ENCODE measurements at regions not wholly inside any gene's neighbourhood (a gene's known extent, or its start where the extent isn't known, plus 50 kb on each side); places are given as distances from the start of the nearest gene placed in this dataset.
A peak's percentile ranks its signal among the peaks of the same experiment; 100 is the strongest.

DNA sequence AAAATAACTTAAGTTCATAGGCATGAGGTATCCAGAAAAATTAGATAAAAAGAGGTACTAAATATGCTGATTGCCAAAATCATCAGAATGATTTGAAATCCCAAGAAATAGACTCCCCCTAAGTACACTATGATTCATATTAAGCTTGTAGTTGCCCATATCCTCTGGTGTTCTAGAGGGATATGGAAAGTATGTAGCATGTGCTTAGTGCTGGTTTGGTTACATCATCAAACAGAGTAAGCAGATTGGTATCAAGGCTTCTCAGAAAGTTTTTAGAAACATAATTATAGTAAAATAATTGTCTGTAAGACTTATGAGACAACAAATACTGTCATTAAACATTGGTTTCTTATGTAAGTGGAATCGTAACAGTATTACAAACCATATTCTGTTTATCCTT is 166.4 kb downstream of the FAXC start:
- POLR2A ChIA-PET = no interaction called here
- BruUV-seq (replicated peaks) = no TSS peak
- Mint-ChIP-seq H3K27ac (ENCODE audit: unreplicated experiment) (no peak overlapping the region), H3K36me3 (ENCODE audit: insufficient read depth, unreplicated experiment) (no peaks in the 10 kb centered on the region), H3K9me3 (ENCODE audit: unreplicated experiment) (peaks cover 14% of the 10 kb centered on the region), H3K4me3 (ENCODE audit: unreplicated experiment) (no peak overlapping the region), H3K27me3 (ENCODE audit: insufficient read depth, unreplicated experiment) (no peaks in the 10 kb centered on the region), H3K4me1 (ENCODE audit: low read depth, unreplicated experiment) (no peaks in the 10 kb centered on the region)
- intact Hi-C loops (cut with micrococcal nuclease; ENCODE audit: unreplicated experiment) = no loop called here
- DNase-seq = no peak
- CTCF ChIA-PET = no interaction called here
- no peak for TF ChIP-seq CTCF (IDR thresholded peaks at IDR 0.05; ENCODE audit: insufficient read depth in 1 of 2, low read depth in 1 of 2, low read length in 1 of 2, severe bottlenecking in 1 of 2, unreplicated experiment in 1 of 2)
- Histone ChIP-seq H3K36me3 (ENCODE audit: control insufficient read depth, insufficient read depth, low read length) (no peaks in the 10 kb centered on the region), H3K27me3 (replicated peaks; ENCODE audit: control insufficient read depth, insufficient read depth, low read length) (no peaks in the 10 kb centered on the region), H3K9me3 (peaks cover 19% of the 10 kb centered on the region), H3K4me3 (ENCODE audit: low read depth, low read length) (no peak overlapping the region), H3K4me1 (peaks cover 11% of the 10 kb centered on the region; the same call in 1 of the 2 replicates)

- Mint-ChIP-seq H3K36me3 (ENCODE audit: insufficient read depth, unreplicated experiment) (no peaks in the 10 kb centered on the region), H3K27ac (ENCODE audit: unreplicated experiment) (no peak overlapping the region), H3K4me3 (ENCODE audit: unreplicated experiment) (no peak overlapping the region), H3K4me1 (ENCODE audit: low read depth, unreplicated experiment) (no peaks in the 10 kb centered on the region), H3K27me3 (ENCODE audit: insufficient read depth, unreplicated experiment) (no peaks in the 10 kb centered on the region), H3K9me3 (ENCODE audit: unreplicated experiment) (peaks cover 14% of the 10 kb centered on the region)
- intact Hi-C loops (cut with micrococcal nuclease; ENCODE audit: unreplicated experiment) = no loop called here
- no peak for DNase-seq
- Histone ChIP-seq H3K9me3 (peaks cover 19% of the 10 kb centered on the region), H3K27me3 (replicated peaks; ENCODE audit: control insufficient read depth, insufficient read depth, low read length) (no peaks in the 10 kb centered on the region), H3K4me1 (peaks cover 16% of the 10 kb centered on the region; the same call in 1 of the 2 replicates), H3K36me3 (ENCODE audit: control insufficient read depth, insufficient read depth, low read length) (no peaks in the 10 kb centered on the region), H3K4me3 (ENCODE audit: low read depth, low read length) (no peak overlapping the region)
- ChIA-PET CTCF (no interaction called here), POLR2A (no interaction called here)
- no TSS peak for BruUV-seq (replicated peaks)
- no peak for TF ChIP-seq CTCF (IDR thresholded peaks at IDR 0.05; ENCODE audit: insufficient read depth in 1 of 2, low read depth in 1 of 2, low read length in 1 of 2, severe bottlenecking in 1 of 2, unreplicated experiment in 1 of 2)
These were observed 168.3 kb downstream of the FAXC start for GRCh38 chr6:99181174-99181573.

DNA sequence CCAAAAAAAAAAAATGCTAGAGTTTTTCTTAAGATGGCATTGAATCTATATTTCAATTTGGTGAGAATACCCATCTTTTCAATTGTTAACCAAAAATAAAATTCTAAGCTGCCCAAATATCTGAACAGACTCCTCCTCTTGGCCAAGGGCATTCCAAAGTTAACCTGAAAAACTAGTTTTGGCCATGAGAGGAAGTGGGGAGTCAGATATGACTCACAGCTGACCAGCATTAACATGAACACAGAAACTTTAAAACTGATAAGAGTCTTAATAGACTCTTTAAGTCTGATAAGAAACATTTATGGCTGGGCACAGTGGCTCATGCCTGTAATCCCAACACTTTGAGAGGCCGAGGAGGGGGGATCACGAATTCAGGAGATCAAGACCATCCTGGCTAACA is 171.3 kb downstream of the FAXC start:
- Mint-ChIP-seq H3K4me3 (ENCODE audit: unreplicated experiment) (no peak overlapping the region), H3K36me3 (ENCODE audit: insufficient read depth, unreplicated experiment) (no peaks in the 10 kb centered on the region), H3K9me3 (ENCODE audit: unreplicated experiment) (peaks cover 14% of the 10 kb centered on the region), H3K4me1 (ENCODE audit: low read depth, unreplicated experiment) (no peaks in the 10 kb centered on the region), H3K27ac (ENCODE audit: unreplicated experiment) (no peak overlapping the region), H3K27me3 (ENCODE audit: insufficient read depth, unreplicated experiment) (no peaks in the 10 kb centered on the region)
- no TSS peak for BruUV-seq (replicated peaks)
- peaks cover 16% of the 10 kb centered on the region; the same call in 1 of the 2 replicates for H3K4me1 ChIP-seq
- H3K27me3 ChIP-seq (replicated peaks; ENCODE audit: control insufficient read depth, insufficient read depth, low read length) = no peaks in the 10 kb centered on the region
- H3K9me3 ChIP-seq = peaks cover 19% of the 10 kb centered on the region
- TF ChIP-seq CTCF (IDR thresholded peaks at IDR 0.05; ENCODE audit: insufficient read depth in 1 of 2, low read depth in 1 of 2, low read length in 1 of 2, severe bottlenecking in 1 of 2, unreplicated experiment in 1 of 2) = no peak
- intact Hi-C loops (cut with micrococcal nuclease; ENCODE audit: unreplicated experiment) = no loop called here
- CTCF ChIA-PET = no interaction called here
- POLR2A ChIA-PET = no interaction called here
- no peak overlapping the region for H3K4me3 ChIP-seq (ENCODE audit: low read depth, low read length)
- no peaks in the 10 kb centered on the region for H3K36me3 ChIP-seq (ENCODE audit: control insufficient read depth, insufficient read depth, low read length)
- DNase-seq = peak; percentile 12 to 26
